ENCODE measurements at regions not wholly inside any gene's neighbourhood (a gene's known extent, or its start where the extent isn't known, plus 50 kb on each side); places are given as distances from the start of the nearest gene placed in this dataset.
"Not testable (repeated sequence)": the region's sequence is repeated elsewhere in the genome, so short reads cannot be mapped to it uniquely, and the experiment has no call there.

GRCh38 chr10:10702211-10702610, 315.5 kb upstream of the CELF2 start:
- no peak overlapping the region for H3K4me3 Mint-ChIP-seq

GRCh38 chr10:10703382-10703781, 314.3 kb upstream of the CELF2 start:
- no peaks in the 10 kb centered on the region for H3K9me3 Mint-ChIP-seq
- no peak overlapping the region for H3K4me3 Mint-ChIP-seq
- peaks cover 5% of the 10 kb centered on the region for H3K27me3 Mint-ChIP-seq
- H3K36me3 Mint-ChIP-seq, result no peaks in the 10 kb centered on the region
- ATAC-seq (ENCODE audit: low read depth) (no peak), DNase-seq (ENCODE audit: low spot score in 2 of 2) (no peak)
- peaks cover 4% of the 10 kb centered on the region for H3K4me1 Mint-ChIP-seq
- H3K27ac Mint-ChIP-seq, result no peak overlapping the region

More at GRCh38 chr10:10702211-10702610, 315.5 kb upstream of the CELF2 start:
- Mint-ChIP-seq H3K27me3 (peaks cover 5% of the 10 kb centered on the region), H3K27ac (no peak overlapping the region), H3K4me1 (peaks cover 4% of the 10 kb centered on the region), H3K36me3 (no peaks in the 10 kb centered on the region), H3K9me3 (no peaks in the 10 kb centered on the region)
- no peak for DNase-seq (ENCODE audit: low spot score in 2 of 2)
- ATAC-seq (ENCODE audit: low read depth), result no peak

GRCh38 chr10:10712155-10712704, 305.4 kb upstream of the CELF2 start:
- H3K27me3 Mint-ChIP-seq, result peaks cover 5% of the 10 kb centered on the region
- no peak for DNase-seq (ENCODE audit: low spot score in 2 of 2)
- no peak for ATAC-seq (ENCODE audit: low read depth)
- no peak overlapping the region for H3K4me3 Mint-ChIP-seq
- H3K36me3 Mint-ChIP-seq, result no peaks in the 10 kb centered on the region
- peaks cover 6% of the 10 kb centered on the region for H3K9me3 Mint-ChIP-seq
- H3K4me1 Mint-ChIP-seq, result no peaks in the 10 kb centered on the region
- no peak overlapping the region for H3K27ac Mint-ChIP-seq

GRCh38 chr10:10714327-10714726, 303.3 kb upstream of the CELF2 start:
- Mint-ChIP-seq H3K4me3 (no peak overlapping the region), H3K4me1 (no peaks in the 10 kb centered on the region), H3K9me3 (peaks cover 6% of the 10 kb centered on the region), H3K27me3 (peaks cover 5% of the 10 kb centered on the region), H3K36me3 (no peaks in the 10 kb centered on the region), H3K27ac (no peak overlapping the region)
- ATAC-seq (ENCODE audit: low read depth) (no peak), DNase-seq (ENCODE audit: low spot score in 2 of 2) (no peak)

- peaks cover 6% of the 10 kb centered on the region for H3K9me3 Mint-ChIP-seq
- H3K27me3 Mint-ChIP-seq, result peaks cover 5% of the 10 kb centered on the region
- DNase-seq (ENCODE audit: low spot score in 2 of 2), result no peak
- H3K36me3 Mint-ChIP-seq, result no peaks in the 10 kb centered on the region
- no peak overlapping the region for H3K4me3 Mint-ChIP-seq
- no peaks in the 10 kb centered on the region for H3K4me1 Mint-ChIP-seq
- H3K27ac Mint-ChIP-seq, result no peak overlapping the region
- no peak for ATAC-seq (ENCODE audit: low read depth)
Observed at GRCh38 chr10:10716972-10717371, 300.7 kb upstream of the CELF2 start.

- Mint-ChIP-seq H3K27me3 (peaks cover 3% of the 10 kb centered on the region), H3K9me3 (no peaks in the 10 kb centered on the region)
Observed at GRCh38 chr10:10722422-10722821, 295.2 kb upstream of the CELF2 start.

GRCh38 chr10:10725196-10725595, 292.5 kb upstream of the CELF2 start:
- DNase-seq (ENCODE audit: low spot score in 2 of 2) (no peak), ATAC-seq (ENCODE audit: low read depth) (no peak)
- Mint-ChIP-seq H3K4me1 (no peaks in the 10 kb centered on the region), H3K27ac (no peak overlapping the region), H3K36me3 (no peaks in the 10 kb centered on the region), H3K4me3 (no peak overlapping the region), H3K27me3 (peaks cover 3% of the 10 kb centered on the region), H3K9me3 (no peaks in the 10 kb centered on the region)

More at GRCh38 chr10:10722422-10722821, 295.2 kb upstream of the CELF2 start:
- H3K36me3 Mint-ChIP-seq, result no peaks in the 10 kb centered on the region
- H3K27ac Mint-ChIP-seq, result no peak overlapping the region
- no peaks in the 10 kb centered on the region for H3K4me1 Mint-ChIP-seq
- H3K4me3 Mint-ChIP-seq, result no peak overlapping the region
- DNase-seq (ENCODE audit: low spot score in 2 of 2), result no peak
- no peak for ATAC-seq (ENCODE audit: low read depth)

GRCh38 chr10:10726101-10726500, 291.6 kb upstream of the CELF2 start:
- Mint-ChIP-seq H3K36me3 (no peaks in the 10 kb centered on the region), H3K9me3 (no peaks in the 10 kb centered on the region), H3K27me3 (peaks cover 3% of the 10 kb centered on the region), H3K4me1 (no peaks in the 10 kb centered on the region), H3K27ac (no peak overlapping the region), H3K4me3 (no peak overlapping the region)
- DNase-seq (ENCODE audit: low spot score in 2 of 2) (no peak), ATAC-seq (ENCODE audit: low read depth) (no peak)

GRCh38 chr10:10727411-10727810, 290.3 kb upstream of the CELF2 start:
- H3K27ac Mint-ChIP-seq; DNase-seq (ENCODE audit: low spot score in 2 of 2); H3K4me1 Mint-ChIP-seq; H3K4me3 Mint-ChIP-seq; ATAC-seq (ENCODE audit: low read depth); H3K36me3 Mint-ChIP-seq; H3K9me3 Mint-ChIP-seq; H3K27me3 Mint-ChIP-seq: not testable (repeated sequence)

- H3K4me3 Mint-ChIP-seq, result no peak overlapping the region
- no peaks in the 10 kb centered on the region for H3K9me3 Mint-ChIP-seq
- H3K4me1 Mint-ChIP-seq, result no peaks in the 10 kb centered on the region
- no peaks in the 10 kb centered on the region for H3K36me3 Mint-ChIP-seq
- ATAC-seq (ENCODE audit: low read depth) (no peak), DNase-seq (ENCODE audit: low spot score in 2 of 2) (no peak)
- peaks cover 3% of the 10 kb centered on the region for H3K27me3 Mint-ChIP-seq
- H3K27ac Mint-ChIP-seq, result no peak overlapping the region
Observed at GRCh38 chr10:10727812-10728211, 289.9 kb upstream of the CELF2 start.

- ATAC-seq (ENCODE audit: low read depth) (no peak), DNase-seq (ENCODE audit: low spot score in 2 of 2) (no peak)
- H3K9me3 Mint-ChIP-seq, result no peaks in the 10 kb centered on the region
- no peaks in the 10 kb centered on the region for H3K27me3 Mint-ChIP-seq
- no peaks in the 10 kb centered on the region for H3K36me3 Mint-ChIP-seq
- no peaks in the 10 kb centered on the region for H3K4me1 Mint-ChIP-seq
- H3K27ac Mint-ChIP-seq, result no peak overlapping the region
- H3K4me3 Mint-ChIP-seq, result no peak overlapping the region
Observed at GRCh38 chr10:10730471-10731043, 287.1 kb upstream of the CELF2 start.

GRCh38 chr10:10731366-10731765, 286.3 kb upstream of the CELF2 start:
- no peak overlapping the region for H3K27ac Mint-ChIP-seq
- no peak overlapping the region for H3K4me3 Mint-ChIP-seq
- H3K36me3 Mint-ChIP-seq, result no peaks in the 10 kb centered on the region
- no peak for ATAC-seq (ENCODE audit: low read depth)
- no peaks in the 10 kb centered on the region for H3K4me1 Mint-ChIP-seq
- no peak for DNase-seq (ENCODE audit: low spot score in 2 of 2)
- H3K27me3 Mint-ChIP-seq, result no peaks in the 10 kb centered on the region
- no peaks in the 10 kb centered on the region for H3K9me3 Mint-ChIP-seq

GRCh38 chr10:10734356-10735064, 283.2 kb upstream of the CELF2 start:
- Mint-ChIP-seq H3K27me3 (peaks cover 1% of the 10 kb centered on the region), H3K4me3 (no peak overlapping the region), H3K36me3 (no peaks in the 10 kb centered on the region), H3K4me1 (no peaks in the 10 kb centered on the region), H3K27ac (no peak overlapping the region), H3K9me3 (no peaks in the 10 kb centered on the region)
- no peak for ATAC-seq (ENCODE audit: low read depth)
- no peak for DNase-seq (ENCODE audit: low spot score in 2 of 2)

GRCh38 chr10:10745291-10745690, 272.4 kb upstream of the CELF2 start:
- Mint-ChIP-seq H3K27ac (no peak overlapping the region), H3K4me3 (no peak overlapping the region), H3K27me3 (peaks cover 8% of the 10 kb centered on the region), H3K36me3 (peaks cover 3% of the 10 kb centered on the region), H3K9me3 (peaks cover 6% of the 10 kb centered on the region), H3K4me1 (no peaks in the 10 kb centered on the region)
- DNase-seq (ENCODE audit: low spot score in 2 of 2) (no peak), ATAC-seq (ENCODE audit: low read depth) (no peak)

- Mint-ChIP-seq H3K27me3 (peaks cover 1% of the 10 kb centered on the region), H3K4me1 (no peaks in the 10 kb centered on the region), H3K4me3 (no peak overlapping the region), H3K36me3 (no peaks in the 10 kb centered on the region), H3K27ac (no peak overlapping the region), H3K9me3 (no peaks in the 10 kb centered on the region)
- DNase-seq (ENCODE audit: low spot score in 2 of 2), result no peak
- no peak for ATAC-seq (ENCODE audit: low read depth)
Observed at GRCh38 chr10:10755490-10755889, 262.2 kb upstream of the CELF2 start.

Data from memory B cell (primary cell).